Thymus (tissue), 11 donors: ENCODE measurements at regions not wholly inside any gene's neighbourhood (a gene's known extent, or its start where the extent isn't known, plus 50 kb on each side); places are given as distances from the start of the nearest gene placed in this dataset.
"Not testable (repeated sequence)": the region's sequence is repeated elsewhere in the genome, so short reads cannot be mapped to it uniquely, and the experiment has no call there.

Experiments used
- DNase-seq, 9 donors: peaks; one replicate each; pipeline ENCODE4 v3.0.0-alpha.2; 2013; ENCODE audit warnings: low spot score in 9 of 9, low read depth in 6 of 9, missing footprints in 1 of 9
- H3K27ac ChIP-seq, 2 donors: one replicate each; pipeline ENCODE4 v1.5.1; 2013; ENCODE audit warnings: control low read depth in 1 of 2, low read depth in 1 of 2, low read length in 1 of 2, mild to moderate bottlenecking in 1 of 2, moderate library complexity in 1 of 2
- H3K27me3 ChIP-seq, 2 donors: one replicate each; pipeline ENCODE4 v1.5.1; 2013; ENCODE audit warnings: low read length in 1 of 2; ENCODE audit not compliant: control insufficient read depth in 2 of 2, insufficient read depth in 1 of 2
- H3K36me3 ChIP-seq, 2 donors: one replicate each; pipeline ENCODE4 v1.5.1; 2013; ENCODE audit warnings: low read length in 1 of 2, mild to moderate bottlenecking in 1 of 2, moderate library complexity in 1 of 2; ENCODE audit not compliant: control insufficient read depth in 2 of 2, insufficient read depth in 2 of 2
- H3K4me1 ChIP-seq, 2 donors: one replicate each; pipeline ENCODE4 v1.5.1; 2013; ENCODE audit warnings: low read length in 2 of 2; ENCODE audit not compliant: control insufficient read depth in 2 of 2, insufficient read depth in 2 of 2
- H3K4me3 ChIP-seq, 2 donors: one replicate each; pipeline ENCODE4 v1.5.1; 2013; ENCODE audit warnings: low read length in 2 of 2, control low read depth in 1 of 2, mild to moderate bottlenecking in 1 of 2
- H3K9me3 ChIP-seq, 2 donors: one replicate each; pipeline ENCODE4 v1.5.1; 2013; ENCODE audit warnings: low read length in 1 of 2, mild to moderate bottlenecking in 1 of 2; ENCODE audit not compliant: control insufficient read depth in 2 of 2, insufficient read depth in 1 of 2
- WGBS: extraction: QIAGEN DNeasy Blood & Tissue Kit; methylation state at CpG from one replicate; pipeline ENCODE4 v1.1.7; 2013; 5-methylcytosine and 5-hydroxymethylcytosine counted together
- donor health status: healthy.

GRCh38 chr5:53160895-53161294, 51.3 kb upstream of the MOCS2 start:
- Histone ChIP-seq H3K4me1 (no peaks in the 10 kb centered on the region), H3K9me3 (no peaks in the 10 kb centered on the region), H3K36me3 (no peaks in the 10 kb centered on the region), H3K4me3 (no peak overlapping the region), H3K27ac (no peak overlapping the region), H3K27me3 (no peaks in the 10 kb centered on the region)
- no peak for DNase-seq
- WGBS, result 69% methylated on average over 4 of the region's 4 CpGs

DNA sequence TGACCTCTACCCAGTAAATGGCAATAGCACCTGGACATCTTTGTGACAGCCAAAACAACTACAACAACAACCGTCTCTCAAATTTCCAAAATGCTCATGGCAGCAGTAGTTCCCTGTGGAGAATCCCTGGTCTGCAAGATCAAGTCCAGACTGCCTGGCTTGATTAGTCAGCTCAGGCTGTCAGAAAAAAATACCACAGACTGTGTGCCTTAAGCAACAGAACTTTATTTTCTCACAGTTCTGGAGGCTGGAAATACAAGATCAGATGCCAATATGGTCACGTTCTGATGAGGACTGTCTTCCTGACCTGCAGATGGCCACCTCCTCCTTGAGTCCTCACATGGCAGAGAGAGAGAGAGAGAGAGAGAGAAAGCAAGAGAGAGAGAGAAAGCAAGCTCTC, 52.3 kb upstream of the MOCS2 start:
- Histone ChIP-seq H3K36me3 (no peaks in the 10 kb centered on the region), H3K4me1 (no peaks in the 10 kb centered on the region), H3K9me3 (no peaks in the 10 kb centered on the region), H3K4me3 (no peak overlapping the region), H3K27me3 (no peaks in the 10 kb centered on the region), H3K27ac (no peak overlapping the region)
- no peak for DNase-seq
- 97% methylated on average over 2 of the region's 2 CpGs for WGBS

DNA sequence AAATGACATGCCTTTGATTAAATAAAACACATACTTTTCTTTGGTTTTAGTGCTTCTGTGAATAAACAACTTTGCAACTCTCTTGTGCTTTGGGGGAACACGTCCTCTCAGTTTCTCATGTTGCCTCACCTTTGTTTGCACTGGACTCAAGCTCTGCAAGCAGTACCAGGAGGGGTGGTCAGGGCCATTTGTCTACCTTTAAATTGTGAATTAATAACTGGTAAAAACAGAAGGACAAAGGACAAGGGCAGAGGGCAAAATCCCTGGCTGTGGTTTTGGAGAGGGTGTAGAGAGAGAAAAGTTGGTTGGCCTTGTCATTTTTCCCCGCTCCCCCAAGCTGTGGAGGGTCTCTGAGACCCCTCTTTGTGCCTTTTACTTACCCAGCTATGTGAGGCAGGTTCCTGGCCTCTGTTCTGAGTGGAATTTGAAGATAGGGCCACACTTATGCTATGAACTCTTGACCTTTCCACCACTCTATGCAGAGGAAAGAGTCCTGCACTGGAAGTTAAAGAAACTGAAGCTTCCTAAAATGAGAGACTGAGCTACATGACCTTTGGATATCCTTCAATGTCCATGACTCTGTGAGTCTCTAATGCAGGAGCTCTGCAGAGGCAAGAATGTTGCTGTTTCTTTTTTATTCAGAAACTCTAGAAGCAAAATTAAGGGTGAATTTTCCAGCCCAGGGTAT, 55.1 kb upstream of the MOCS2 start:
- H3K9me3 ChIP-seq, result no peaks in the 10 kb centered on the region
- no peaks in the 10 kb centered on the region for H3K36me3 ChIP-seq
- WGBS, result 91% methylated on average over 2 of the region's 2 CpGs
- no peak overlapping the region for H3K27ac ChIP-seq
- no peak overlapping the region for H3K4me3 ChIP-seq
- H3K27me3 ChIP-seq, result no peaks in the 10 kb centered on the region
- DNase-seq, result no peak
- H3K4me1 ChIP-seq, result no peaks in the 10 kb centered on the region

DNA sequence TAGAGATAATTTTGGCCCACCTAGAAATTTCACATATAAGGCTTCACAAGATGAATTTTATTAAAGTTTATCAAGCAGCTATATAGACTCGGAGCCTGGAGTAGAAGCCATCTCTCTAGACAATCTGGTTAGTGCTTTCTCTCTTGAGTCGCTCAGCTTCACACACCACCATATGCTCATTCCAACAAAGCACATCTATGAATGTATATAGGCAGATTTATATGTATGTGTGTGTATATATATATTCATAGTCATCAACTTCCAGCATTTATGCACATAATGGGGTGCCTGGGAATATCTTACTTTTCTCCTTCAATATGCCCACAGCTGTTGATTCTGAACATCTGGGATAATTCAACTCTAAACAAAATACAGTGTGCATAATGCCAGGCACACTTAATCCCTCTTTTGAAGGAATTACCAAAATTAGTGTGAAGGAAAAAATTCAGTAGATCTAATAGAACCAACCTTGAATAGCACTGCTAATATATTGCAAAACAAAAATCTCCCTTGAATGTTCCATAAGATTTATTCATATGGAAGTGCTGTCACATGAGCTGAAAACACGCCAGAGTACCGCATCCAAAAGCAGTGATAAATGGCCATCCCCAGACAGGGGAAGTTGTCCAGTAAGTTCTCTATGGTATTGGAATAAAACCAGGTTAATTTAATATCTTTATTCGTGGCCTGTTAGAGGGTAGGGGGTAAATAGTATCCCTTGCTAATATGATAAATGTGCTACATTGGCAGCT, 56.0 kb upstream of the MOCS2 start:
- WGBS, result 87% methylated on average over 5 of the region's 5 CpGs
- no peaks in the 10 kb centered on the region for H3K36me3 ChIP-seq
- H3K4me1 ChIP-seq, result no peaks in the 10 kb centered on the region
- no peak overlapping the region for H3K27ac ChIP-seq
- H3K4me3 ChIP-seq, result no peak overlapping the region
- no peaks in the 10 kb centered on the region for H3K9me3 ChIP-seq
- DNase-seq, result no peak
- no peaks in the 10 kb centered on the region for H3K27me3 ChIP-seq

DNA sequence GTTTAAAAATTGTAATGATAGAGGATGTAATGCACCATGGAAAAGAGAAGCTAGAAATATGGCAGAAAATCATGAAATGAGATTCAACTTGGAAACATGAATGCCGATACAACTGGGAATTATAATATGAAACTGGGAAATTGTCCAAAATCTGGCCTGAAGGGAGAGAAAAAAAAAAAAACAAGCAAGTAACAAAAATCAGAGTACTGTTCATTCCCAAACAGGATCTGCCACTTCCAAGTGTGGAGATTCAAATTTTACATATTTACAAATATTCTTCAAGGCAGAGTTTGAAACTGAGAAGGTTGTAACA, 56.6 kb upstream of the MOCS2 start:
- no peak overlapping the region for H3K27ac ChIP-seq
- H3K9me3 ChIP-seq, result no peaks in the 10 kb centered on the region
- DNase-seq, result no peak
- H3K4me1 ChIP-seq, result no peaks in the 10 kb centered on the region
- H3K4me3 ChIP-seq, result no peak overlapping the region
- WGBS, result 88% methylated on average over 1 of the region's 1 CpG
- H3K27me3 ChIP-seq, result no peaks in the 10 kb centered on the region
- no peaks in the 10 kb centered on the region for H3K36me3 ChIP-seq

DNA sequence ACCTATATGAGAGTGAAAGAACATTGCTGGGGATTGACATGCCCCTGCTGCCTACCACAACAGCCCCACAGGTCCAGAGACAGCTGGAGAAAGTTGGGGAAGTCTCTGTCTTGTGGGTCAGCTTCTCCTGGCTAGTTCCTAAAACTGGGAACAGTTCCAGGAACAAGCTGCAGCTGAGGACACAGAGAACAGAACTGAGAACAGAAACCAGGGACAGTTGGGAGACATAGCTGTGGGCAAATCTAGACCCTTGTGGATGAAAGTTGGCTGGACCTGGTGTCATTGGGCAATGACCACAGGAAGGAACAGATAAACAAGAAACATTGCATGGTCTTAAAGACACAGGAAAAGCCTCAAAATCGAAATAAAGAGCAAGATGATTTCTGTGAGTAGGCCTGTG, 58.3 kb upstream of the MOCS2 start:
- H3K9me3 ChIP-seq, result no peaks in the 10 kb centered on the region
- no peak overlapping the region for H3K27ac ChIP-seq
- no peaks in the 10 kb centered on the region for H3K4me1 ChIP-seq
- no peaks in the 10 kb centered on the region for H3K27me3 ChIP-seq
- 73% methylated on average over 1 of the region's 1 CpG for WGBS
- DNase-seq, result no peak
- H3K36me3 ChIP-seq, result no peaks in the 10 kb centered on the region
- no peak overlapping the region for H3K4me3 ChIP-seq

GRCh38 chr5:53169933-53170332, 60.4 kb upstream of the MOCS2 start:
- Histone ChIP-seq H3K4me1 (no peaks in the 10 kb centered on the region), H3K27me3 (no peaks in the 10 kb centered on the region), H3K9me3 (no peaks in the 10 kb centered on the region), H3K36me3 (no peaks in the 10 kb centered on the region), H3K27ac (no peak overlapping the region), H3K4me3 (no peak overlapping the region)
- DNase-seq, result no peak
- 72% methylated on average over 3 of the region's 3 CpGs for WGBS

DNA sequence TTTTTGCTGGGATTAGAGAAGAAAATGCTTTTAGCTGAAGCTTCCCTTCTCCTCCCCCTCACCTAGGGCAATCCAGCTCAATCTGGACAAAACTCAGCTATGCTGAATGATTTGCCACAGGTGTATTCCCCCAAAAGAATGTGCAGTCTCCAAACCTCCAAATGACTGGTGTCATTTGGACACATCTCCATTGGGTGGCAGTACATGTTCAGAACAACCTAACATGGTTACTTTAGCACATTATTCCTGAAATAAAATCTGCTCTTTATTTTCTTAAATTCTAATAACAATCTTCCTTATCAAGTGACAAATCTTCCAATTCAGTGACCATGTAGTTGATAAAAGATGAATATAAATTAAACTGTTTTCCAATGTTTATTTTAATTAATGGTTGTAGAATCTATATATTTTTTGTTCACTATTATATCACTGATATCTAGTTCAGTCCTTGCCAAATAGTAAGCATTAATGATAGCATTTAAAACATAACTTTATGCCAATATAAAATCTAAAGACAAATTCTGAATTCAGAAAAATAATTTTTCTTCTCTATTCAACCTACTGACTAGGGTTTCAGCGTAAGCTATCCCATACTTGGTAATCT, 61.3 kb upstream of the MOCS2 start:
- WGBS, result 99% methylated on average over 1 of the region's 1 CpG
- Histone ChIP-seq H3K4me3 (no peak overlapping the region), H3K27me3 (no peaks in the 10 kb centered on the region), H3K36me3 (no peaks in the 10 kb centered on the region), H3K27ac (no peak overlapping the region), H3K9me3 (no peaks in the 10 kb centered on the region), H3K4me1 (no peaks in the 10 kb centered on the region)
- DNase-seq, result peak in 2 of 9 donors; percentile 16 to 30

DNA sequence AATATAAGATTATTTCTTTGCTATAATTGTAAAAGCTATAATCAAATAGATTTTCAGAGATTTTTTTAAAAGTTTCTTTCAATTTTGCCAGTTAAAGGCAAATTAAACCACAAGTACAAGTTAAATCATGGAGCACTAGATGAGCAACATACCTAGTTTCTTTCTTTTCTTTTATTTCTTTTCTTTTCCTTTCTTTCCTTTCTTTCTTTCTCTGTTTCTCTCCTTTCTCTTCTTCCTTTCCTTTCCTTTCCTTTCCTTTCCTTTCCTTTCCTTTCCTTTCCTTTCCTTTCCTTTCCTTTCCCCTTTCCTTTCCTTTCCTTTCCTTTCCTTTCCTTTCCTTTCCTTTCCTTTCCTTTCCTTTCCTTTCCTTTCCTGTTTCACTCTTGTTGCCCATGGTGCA, 62.5 kb upstream of the MOCS2 start:
- H3K27ac ChIP-seq, H3K9me3 ChIP-seq, H3K27me3 ChIP-seq, H3K36me3 ChIP-seq, DNase-seq, H3K4me3 ChIP-seq, H3K4me1 ChIP-seq: not testable (repeated sequence)
